Mesodermal cell (in vitro differentiated cells): ENCODE measurements at regions not wholly inside any gene's neighbourhood (a gene's known extent, or its start where the extent isn't known, plus 50 kb on each side); places are given as distances from the start of the nearest gene placed in this dataset.

Experiments used
- H3K27ac ChIP-seq: 2 replicates; pipeline ENCODE4 v1.7.0; 2013; ENCODE audit warnings: mild to moderate bottlenecking, low read depth, low read length, moderate library complexity; ENCODE audit not compliant: severe bottlenecking
- H3K36me3 ChIP-seq: 2 replicates; pipeline ENCODE4 v1.7.1; 2013; ENCODE audit warnings: mild to moderate bottlenecking, low read length, moderate library complexity; ENCODE audit not compliant: control insufficient read depth, insufficient read depth
- H3K4me1 ChIP-seq: one replicate; pipeline ENCODE4 v1.7.1; 2013; ENCODE audit warnings: mild to moderate bottlenecking, low read length; ENCODE audit not compliant: insufficient read depth, control insufficient read depth, poor library complexity, severe bottlenecking
- H3K4me3 ChIP-seq: 2 replicates; pipeline ENCODE4 v1.7.0; 2013; ENCODE audit warnings: low read length, control low read depth, mild to moderate bottlenecking; ENCODE audit not compliant: insufficient read depth, poor library complexity, severe bottlenecking; ENCODE audit errors: extremely low read depth
- H3K9me3 ChIP-seq: 2 replicates; pipeline ENCODE4 v1.7.1; 2013; ENCODE audit warnings: mild to moderate bottlenecking, low read length, moderate library complexity; ENCODE audit not compliant: control insufficient read depth
- WGBS, 2 experiments: methylation state at CpG; one replicate each; pipeline ENCODE4 v1.1.5; 2013; ENCODE audit warnings: missing lambda C conversion rate in 2 of 2; ENCODE audit not compliant: insufficient coverage in 2 of 2; 5-methylcytosine and 5-hydroxymethylcytosine counted together

DNA sequence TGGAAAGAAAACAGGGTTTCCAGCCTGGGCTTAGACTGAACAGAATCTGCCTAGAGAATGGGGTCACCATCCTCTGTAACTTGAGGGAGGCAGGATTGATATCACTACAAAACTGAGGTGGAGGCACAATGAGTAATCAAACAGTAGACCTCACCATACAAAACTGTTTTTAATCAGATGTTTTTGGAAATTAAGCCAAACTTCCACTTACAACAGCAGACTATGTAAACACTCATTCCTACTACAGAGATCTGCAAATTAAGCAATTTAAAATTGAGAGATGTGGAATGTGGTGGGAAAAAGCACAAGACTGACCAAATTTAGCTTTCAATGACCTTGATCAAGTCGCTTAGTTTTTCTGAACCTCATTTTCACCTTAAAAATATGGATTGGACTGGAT lies 104.3 kb upstream of the SLC38A4 start:
- no peaks in the 10 kb centered on the region for H3K4me1 ChIP-seq
- H3K4me3 ChIP-seq, result no peak overlapping the region
- H3K27ac ChIP-seq, result no peak overlapping the region
- peaks cover 5% of the 10 kb centered on the region for H3K9me3 ChIP-seq
- no CpG with 5 or more reads among the region's 1 CpG for WGBS, 2 experiments
- no peaks in the 10 kb centered on the region for H3K36me3 ChIP-seq

DNA sequence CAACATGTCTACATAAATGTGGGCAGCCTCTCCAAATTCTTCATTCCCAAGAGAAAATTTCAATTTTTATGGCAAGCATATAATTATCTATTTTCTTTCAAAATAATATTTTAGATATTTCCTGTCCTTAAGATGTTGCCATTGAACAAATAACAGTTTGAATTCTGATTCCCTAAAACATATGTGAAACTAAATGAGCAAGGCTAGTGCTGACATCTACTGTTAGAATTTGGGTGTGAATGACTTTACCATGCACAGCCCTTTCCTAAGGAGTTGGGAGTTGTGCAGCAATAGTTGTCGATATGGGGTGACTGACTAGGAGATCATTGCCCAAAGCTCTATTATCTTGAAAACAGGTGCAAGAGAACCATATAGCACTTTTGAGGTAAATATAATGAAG lies 108.2 kb upstream of the SLC38A4 start:
- Histone ChIP-seq H3K4me3 (no peak overlapping the region), H3K36me3 (no peaks in the 10 kb centered on the region), H3K27ac (no peak overlapping the region), H3K4me1 (no peaks in the 10 kb centered on the region), H3K9me3 (peaks cover 5% of the 10 kb centered on the region)
- WGBS, 2 experiments, result no CpG with 5 or more reads among the region's 1 CpG

DNA sequence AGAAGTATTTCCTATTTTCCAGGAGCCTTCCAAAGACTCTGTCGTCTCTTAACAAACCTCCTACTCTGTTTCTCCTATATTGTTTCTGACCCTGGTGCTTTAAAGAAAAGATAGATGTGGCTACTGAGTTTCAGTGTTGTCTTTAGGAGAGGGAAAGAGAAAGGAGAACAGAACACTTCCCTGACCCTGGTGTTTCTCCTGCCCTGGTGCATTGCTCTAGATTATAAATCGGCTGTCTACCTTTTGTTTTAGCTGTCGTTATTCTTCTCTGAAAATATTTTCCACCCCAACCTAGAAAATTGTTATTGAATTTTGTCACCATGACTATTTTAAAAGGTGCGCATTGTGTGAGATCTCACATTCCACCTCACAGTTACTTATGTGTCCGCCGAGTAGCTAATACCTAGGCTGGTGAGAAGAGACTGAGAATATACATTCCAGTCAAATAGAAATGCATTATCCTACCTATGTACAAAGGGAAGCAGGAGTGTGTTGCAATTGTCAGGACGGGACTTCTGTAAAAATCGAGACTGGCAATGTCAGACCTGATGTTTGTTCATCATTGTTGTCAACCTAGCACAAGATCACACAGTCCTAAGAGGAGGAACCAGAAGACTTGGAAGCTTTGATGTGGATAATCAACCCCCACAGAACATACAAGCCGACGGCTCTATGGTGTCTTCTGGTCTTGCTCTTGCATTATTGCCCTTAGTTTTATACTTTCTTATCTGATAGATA lies 108.7 kb upstream of the SLC38A4 start:
- Histone ChIP-seq H3K36me3 (no peaks in the 10 kb centered on the region), H3K4me3 (no peak overlapping the region), H3K27ac (no peak overlapping the region), H3K4me1 (no peaks in the 10 kb centered on the region), H3K9me3 (peaks cover 5% of the 10 kb centered on the region)
- 81% methylated on average over 3 of the region's 10 CpGs; no CpG with 5 or more reads in 1 of the 2 experiments for WGBS, 2 experiments

- WGBS, 2 experiments, result 100% methylated on average over 1 of the region's 3 CpGs; no CpG with 5 or more reads in 1 of the 2 experiments
These were observed 109.6 kb upstream of the SLC38A4 start for GRCh38 chr12:46935271-46935847.

DNA sequence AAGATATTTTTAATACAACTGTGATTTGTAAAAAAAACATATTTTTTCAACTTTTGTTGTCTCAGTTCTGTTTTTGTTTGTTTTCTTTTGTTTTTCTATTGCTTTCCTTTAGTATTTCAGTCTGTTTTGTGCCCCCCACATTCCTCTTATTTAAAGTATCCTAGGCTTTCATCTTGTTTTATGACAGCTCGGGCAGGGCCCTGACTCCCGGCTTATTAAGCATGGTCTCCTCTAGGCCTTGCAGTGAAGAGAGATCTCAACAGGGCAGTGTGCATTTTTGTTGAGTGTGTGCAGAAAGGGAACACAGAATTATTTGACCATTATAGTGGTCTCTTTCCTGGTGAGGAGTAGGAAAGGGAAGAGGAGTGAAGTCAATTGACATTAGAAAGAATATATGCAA lies 110.2 kb upstream of the SLC38A4 start:
- no peak overlapping the region for H3K4me3 ChIP-seq
- H3K4me1 ChIP-seq, result no peaks in the 10 kb centered on the region
- peaks cover 5% of the 10 kb centered on the region for H3K9me3 ChIP-seq
- H3K27ac ChIP-seq, result no peak overlapping the region
- 80 to 83% methylated on average over 1 of the region's 2 CpGs for WGBS, 2 experiments
- H3K36me3 ChIP-seq, result no peaks in the 10 kb centered on the region

More at GRCh38 chr12:46935271-46935847, 109.6 kb upstream of the SLC38A4 start:
- Histone ChIP-seq H3K9me3 (peaks cover 5% of the 10 kb centered on the region), H3K27ac (no peak overlapping the region), H3K4me1 (no peaks in the 10 kb centered on the region), H3K36me3 (no peaks in the 10 kb centered on the region), H3K4me3 (no peak overlapping the region)

- Histone ChIP-seq H3K4me1 (peaks cover 7% of the 10 kb centered on the region), H3K27ac (no peak overlapping the region), H3K4me3 (no peak overlapping the region), H3K36me3 (no peaks in the 10 kb centered on the region), H3K9me3 (no peaks in the 10 kb centered on the region)
- 91% methylated on average over 4 of the region's 4 CpGs; no CpG with 5 or more reads in 1 of the 2 experiments for whole genome bisulfite sequencing, 2 experiments
These were observed 112.4 kb upstream of the SLC38A4 start for GRCh38 chr12:46938071-46938678.

DNA sequence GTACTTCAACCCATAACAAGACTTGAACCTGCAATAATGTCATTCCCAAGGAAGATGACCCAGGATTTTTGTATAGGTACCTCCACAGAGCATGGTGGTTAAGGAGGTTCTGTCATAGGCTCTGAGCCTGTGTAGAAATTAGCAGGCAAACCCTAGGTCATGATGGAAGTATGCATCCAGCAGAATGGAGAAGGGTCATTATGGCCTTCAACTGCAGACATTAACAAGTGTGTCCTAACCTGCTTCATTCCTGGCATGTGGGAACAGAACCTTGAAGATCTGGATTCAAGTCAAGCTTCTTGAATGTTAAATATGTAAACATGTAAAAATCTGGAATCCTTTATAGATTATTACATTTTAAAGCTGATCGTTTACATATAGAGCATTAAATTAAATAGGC lies 116.2 kb upstream of the SLC38A4 start:
- no peaks in the 10 kb centered on the region for H3K9me3 ChIP-seq
- WGBS, 2 experiments, result no CpG with 5 or more reads among the region's 1 CpG
- H3K4me3 ChIP-seq, result no peak overlapping the region
- H3K4me1 ChIP-seq, result peaks cover 7% of the 10 kb centered on the region
- H3K27ac ChIP-seq, result no peak overlapping the region
- H3K36me3 ChIP-seq, result no peaks in the 10 kb centered on the region

GRCh38 chr12:46942579-46942978 lies 116.8 kb upstream of the SLC38A4 start:
- WGBS, 2 experiments, result 100% methylated on average over 1 to 2 of the region's 2 CpGs
- no peak overlapping the region for H3K27ac ChIP-seq
- H3K4me3 ChIP-seq, result no peak overlapping the region

GRCh38 chr12:46944088-46944487 lies 118.3 kb upstream of the SLC38A4 start:
- Histone ChIP-seq H3K36me3 (no peaks in the 10 kb centered on the region), H3K27ac (no peak overlapping the region), H3K9me3 (no peaks in the 10 kb centered on the region), H3K4me1 (peaks cover 7% of the 10 kb centered on the region), H3K4me3 (no peak overlapping the region)
- 50 to 81% methylated on average over 2 of the region's 2 CpGs for WGBS, 2 experiments

More at GRCh38 chr12:46942579-46942978, 116.8 kb upstream of the SLC38A4 start:
- H3K9me3 ChIP-seq, result no peaks in the 10 kb centered on the region
- no peaks in the 10 kb centered on the region for H3K36me3 ChIP-seq
- peaks cover 7% of the 10 kb centered on the region for H3K4me1 ChIP-seq

DNA sequence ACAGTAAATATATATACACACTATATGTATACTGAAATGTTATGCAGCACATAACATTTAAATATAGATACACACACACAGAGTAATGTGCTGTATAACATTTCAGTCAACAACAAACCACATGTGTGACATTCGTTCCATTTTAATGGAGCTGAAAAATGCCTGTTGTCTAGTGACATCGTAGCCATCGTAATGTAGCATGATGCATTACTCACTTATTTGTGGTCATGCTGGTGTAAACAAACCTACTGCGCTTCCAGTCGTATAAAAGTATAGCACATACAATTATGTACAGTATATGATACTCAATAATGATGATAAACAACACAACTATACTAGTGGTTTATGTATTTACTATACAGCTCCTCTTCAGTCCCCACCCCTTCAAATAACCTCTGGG lies 119.0 kb upstream of the SLC38A4 start:
- H3K4me3 ChIP-seq, result no peak overlapping the region
- H3K27ac ChIP-seq, result no peak overlapping the region
- H3K4me1 ChIP-seq, result peaks cover 7% of the 10 kb centered on the region
- WGBS, 2 experiments, result 71 to 84% methylated on average over 1 to 2 of the region's 5 CpGs
- H3K9me3 ChIP-seq, result no peaks in the 10 kb centered on the region
- H3K36me3 ChIP-seq, result no peaks in the 10 kb centered on the region

- no peaks in the 10 kb centered on the region for H3K9me3 ChIP-seq
- H3K27ac ChIP-seq, result no peak overlapping the region
- no peak overlapping the region for H3K4me3 ChIP-seq
- no peaks in the 10 kb centered on the region for H3K36me3 ChIP-seq
- peaks cover 7% of the 10 kb centered on the region for H3K4me1 ChIP-seq
- no CpG with 5 or more reads among the region's 3 CpGs for WGBS, 2 experiments
These were observed 119.8 kb upstream of the SLC38A4 start for GRCh38 chr12:46945591-46945990.
